ENCODE measurements at regions not wholly inside any gene's neighbourhood (a gene's known extent, or its start where the extent isn't known, plus 50 kb on each side); places are given as distances from the start of the nearest gene placed in this dataset.

GRCh38 chr14:23702656-23703426, 66.7 kb downstream of the DHRS2 start:
- no peak for TF ChIP-seq CTCF (IDR thresholded peaks at IDR 0.05; ENCODE audit: unreplicated experiment)
- no TSS peak for BruUV-seq (replicated peaks)
- Mint-ChIP-seq H3K27ac (ENCODE audit: unreplicated experiment) (no peak overlapping the region), H3K9me3 (ENCODE audit: low read depth, unreplicated experiment) (peaks cover 13% of the 10 kb centered on the region), H3K27me3 (ENCODE audit: unreplicated experiment) (peaks cover 26% of the 10 kb centered on the region), H3K4me1 (ENCODE audit: low read depth, unreplicated experiment) (no peaks in the 10 kb centered on the region), H3K36me3 (ENCODE audit: insufficient read depth, unreplicated experiment) (no peaks in the 10 kb centered on the region), H3K4me3 (ENCODE audit: low read depth, unreplicated experiment) (no peak overlapping the region)
- CTCF ChIA-PET: no interaction called here
- intact Hi-C loops (cut with micrococcal nuclease; ENCODE audit: unreplicated experiment): no loop called here
- no peak for DNase-seq

DNA sequence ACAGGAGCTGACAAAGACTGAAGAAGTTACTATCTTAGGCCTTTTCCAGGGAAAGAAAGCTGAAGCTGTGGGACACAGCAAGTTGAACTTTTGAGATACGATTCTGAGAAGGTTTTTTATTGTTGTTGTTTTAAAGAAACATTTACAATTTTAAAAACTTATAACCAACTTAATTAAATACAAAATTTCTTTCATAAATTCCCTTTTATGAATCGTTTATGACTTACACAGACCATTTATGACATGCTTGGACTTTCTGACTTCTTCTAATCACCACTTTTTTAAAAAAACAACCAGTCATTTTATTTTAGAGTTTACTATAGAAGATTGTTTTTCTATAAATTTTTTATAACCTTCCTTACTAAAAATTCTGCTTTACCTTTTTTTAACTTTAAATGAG, 68.7 kb downstream of the DHRS2 start:
- Mint-ChIP-seq H3K4me3 (ENCODE audit: low read depth, unreplicated experiment) (no peak overlapping the region), H3K27me3 (ENCODE audit: unreplicated experiment) (peaks cover 16% of the 10 kb centered on the region), H3K36me3 (ENCODE audit: insufficient read depth, unreplicated experiment) (no peaks in the 10 kb centered on the region), H3K9me3 (ENCODE audit: low read depth, unreplicated experiment) (peaks cover 13% of the 10 kb centered on the region), H3K27ac (ENCODE audit: unreplicated experiment) (no peak overlapping the region), H3K4me1 (ENCODE audit: low read depth, unreplicated experiment) (no peaks in the 10 kb centered on the region)
- no TSS peak for BruUV-seq (replicated peaks)
- intact Hi-C loops (cut with micrococcal nuclease; ENCODE audit: unreplicated experiment): no loop called here
- DNase-seq: no peak
- CTCF ChIA-PET: no interaction called here
- TF ChIP-seq CTCF (IDR thresholded peaks at IDR 0.05; ENCODE audit: unreplicated experiment): no peak

GRCh38 chr14:23707415-23707814, 71.3 kb downstream of the DHRS2 start:
- no TSS peak for BruUV-seq (replicated peaks)
- peaks cover 9% of the 10 kb centered on the region for H3K9me3 Mint-ChIP-seq (ENCODE audit: low read depth, unreplicated experiment)
- CTCF ChIA-PET: no interaction called here

GRCh38 chr14:23708343-23708742, 72.2 kb downstream of the DHRS2 start:
- CTCF ChIA-PET: no interaction called here
- BruUV-seq (replicated peaks): no TSS peak

More at GRCh38 chr14:23707415-23707814, 71.3 kb downstream of the DHRS2 start:
- no peak for TF ChIP-seq CTCF (IDR thresholded peaks at IDR 0.05; ENCODE audit: unreplicated experiment)
- H3K27me3 Mint-ChIP-seq (ENCODE audit: unreplicated experiment): peaks cover 17% of the 10 kb centered on the region
- no peaks in the 10 kb centered on the region for H3K4me1 Mint-ChIP-seq (ENCODE audit: low read depth, unreplicated experiment)
- intact Hi-C loops (cut with micrococcal nuclease; ENCODE audit: unreplicated experiment): no loop called here
- H3K4me3 Mint-ChIP-seq (ENCODE audit: low read depth, unreplicated experiment): no peak overlapping the region
- DNase-seq: no peak
- no peaks in the 10 kb centered on the region for H3K36me3 Mint-ChIP-seq (ENCODE audit: insufficient read depth, unreplicated experiment)
- no peak overlapping the region for H3K27ac Mint-ChIP-seq (ENCODE audit: unreplicated experiment)

More at GRCh38 chr14:23708343-23708742, 72.2 kb downstream of the DHRS2 start:
- H3K27me3 Mint-ChIP-seq (ENCODE audit: unreplicated experiment): peaks cover 26% of the 10 kb centered on the region
- no peak overlapping the region for H3K4me3 Mint-ChIP-seq (ENCODE audit: low read depth, unreplicated experiment)
- H3K27ac Mint-ChIP-seq (ENCODE audit: unreplicated experiment): no peak overlapping the region
- intact Hi-C loops (cut with micrococcal nuclease; ENCODE audit: unreplicated experiment): loop anchor here (2.0 kb wide), 1 partner anchor 14 kb away; no protein-coding TSS in a partner anchor
- no peaks in the 10 kb centered on the region for H3K4me1 Mint-ChIP-seq (ENCODE audit: low read depth, unreplicated experiment)
- TF ChIP-seq CTCF (IDR thresholded peaks at IDR 0.05; ENCODE audit: unreplicated experiment): no peak
- no peaks in the 10 kb centered on the region for H3K36me3 Mint-ChIP-seq (ENCODE audit: insufficient read depth, unreplicated experiment)
- DNase-seq: no peak
- peaks cover 5% of the 10 kb centered on the region for H3K9me3 Mint-ChIP-seq (ENCODE audit: low read depth, unreplicated experiment)

Data from Calu3 (cell line).